MV-4-11 (cell line): ENCODE measurements at regions not wholly inside any gene's neighbourhood (a gene's known extent, or its start where the extent isn't known, plus 50 kb on each side); places are given as distances from the start of the nearest gene placed in this dataset.

Source experiments
- DNase-seq: peaks from one replicate; lab custom pipeline; 2025; lab: John Stamatoyannopoulos, UW

- no peak for DNase-seq
Observed at GRCh38 chr2:71777946-71778345, 324.6 kb downstream of the DYSF start.

DNA sequence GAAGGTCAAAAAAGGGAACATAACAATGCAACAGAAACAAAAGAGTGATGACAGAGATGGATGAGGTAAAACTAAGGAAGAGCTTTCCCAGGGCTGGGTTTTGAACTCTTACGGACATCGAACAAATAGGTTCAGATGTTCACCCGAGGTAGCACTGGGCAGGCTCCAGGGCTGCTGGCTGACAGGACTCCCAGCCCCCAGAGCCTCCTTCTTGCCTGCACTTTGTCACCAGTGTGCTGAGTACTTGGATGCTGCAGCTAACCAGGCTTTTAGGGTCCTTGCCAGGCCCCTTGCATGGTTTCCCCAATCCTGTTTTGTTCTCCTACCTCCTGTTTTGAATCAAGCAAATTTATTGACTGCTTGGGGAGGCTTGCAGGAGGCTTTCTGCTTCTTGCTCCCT is 322.9 kb downstream of the DYSF start:
- no peak for DNase-seq

DNA sequence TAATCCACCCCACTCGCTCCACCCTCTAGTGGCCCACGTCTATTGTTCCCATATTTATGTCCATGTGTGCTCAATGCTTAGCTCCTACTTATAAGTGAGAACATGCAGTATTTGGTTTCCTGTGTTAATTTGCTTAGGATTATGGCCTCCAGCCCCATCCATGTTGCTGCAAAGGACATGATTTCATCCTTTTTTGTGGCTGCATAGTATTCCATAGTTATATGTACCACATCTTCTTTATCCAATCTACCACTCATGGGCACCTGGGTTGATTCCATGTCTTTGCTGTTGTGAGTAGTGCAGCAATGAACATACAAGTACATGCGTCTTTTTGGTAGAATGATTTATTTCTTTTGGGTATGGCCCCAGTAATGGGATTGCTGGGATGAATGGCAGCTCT is 319.9 kb downstream of the DYSF start:
- DNase-seq, result no peak

DNA sequence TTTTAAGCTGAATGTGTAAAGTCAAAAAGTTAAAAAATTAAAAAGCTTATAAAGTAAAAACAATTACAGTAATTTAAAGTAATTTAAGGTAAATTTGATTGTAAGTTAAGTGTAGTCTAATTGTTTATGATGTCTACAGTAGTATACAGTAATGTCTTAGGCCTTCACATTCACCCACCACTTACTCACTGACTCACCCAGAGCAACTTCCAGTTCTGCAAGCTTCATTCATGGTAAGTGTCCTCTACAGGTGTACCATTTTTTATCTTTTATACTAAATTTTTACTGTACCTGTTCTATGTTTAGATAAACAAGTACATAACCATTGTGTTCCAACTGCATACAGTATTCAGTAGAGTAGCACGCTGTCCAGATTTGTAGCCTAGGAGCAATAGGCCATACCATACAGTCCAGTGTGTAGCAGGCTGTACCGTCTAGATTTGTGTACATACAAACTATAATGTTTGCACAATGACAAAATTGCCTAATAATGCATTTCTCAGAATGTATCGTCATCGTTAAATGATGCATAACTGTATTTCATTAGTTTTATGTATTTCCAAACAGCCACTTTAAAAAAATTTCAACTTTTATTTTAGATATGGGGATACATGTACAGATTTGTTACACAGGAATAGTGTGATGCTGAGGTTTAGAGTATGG is 319.3 kb downstream of the DYSF start:
- no peak for DNase-seq

DNA sequence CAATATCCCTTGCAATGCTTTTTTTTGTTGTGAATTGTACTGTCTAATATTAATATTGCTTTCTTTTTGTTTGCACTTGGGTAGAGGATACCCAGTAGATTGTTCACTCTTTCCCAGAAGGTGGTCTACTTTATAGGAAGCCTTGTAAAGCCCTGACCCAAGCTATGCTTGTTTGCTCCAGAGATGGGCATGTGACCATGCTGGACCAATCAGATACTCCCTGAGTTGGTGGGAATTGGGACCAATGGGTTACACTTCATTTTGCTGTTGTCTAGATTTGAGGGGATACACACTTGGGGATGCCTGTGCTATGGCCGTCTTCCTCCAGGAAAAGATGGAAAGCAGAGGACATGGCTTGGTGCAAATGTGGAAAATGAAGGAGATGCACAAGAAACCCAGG is 314.3 kb downstream of the DYSF start:
- DNase-seq, result no peak

GRCh38 chr2:71759060-71759459 is 305.7 kb downstream of the DYSF start:
- DNase-seq, result no peak

DNA sequence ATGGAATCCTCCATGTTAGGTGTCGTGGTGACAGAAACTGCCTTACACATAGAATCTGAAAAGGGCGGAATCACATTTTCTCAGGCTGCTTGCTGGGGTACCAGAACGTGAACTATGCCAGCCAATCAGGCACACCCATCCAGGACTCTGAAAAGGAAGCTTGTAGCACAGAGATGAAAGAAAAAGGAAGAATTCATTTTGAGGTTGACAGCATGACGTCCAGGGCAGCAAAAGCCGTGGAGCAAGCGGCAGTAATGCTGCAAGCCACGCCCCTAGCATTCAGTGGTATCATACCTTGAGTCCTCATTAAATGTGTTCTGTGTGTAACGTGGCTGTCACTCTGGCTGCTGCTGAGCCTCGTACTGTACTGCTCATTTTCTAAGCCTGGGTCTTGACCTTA is 304.0 kb downstream of the DYSF start:
- no peak for DNase-seq

DNA sequence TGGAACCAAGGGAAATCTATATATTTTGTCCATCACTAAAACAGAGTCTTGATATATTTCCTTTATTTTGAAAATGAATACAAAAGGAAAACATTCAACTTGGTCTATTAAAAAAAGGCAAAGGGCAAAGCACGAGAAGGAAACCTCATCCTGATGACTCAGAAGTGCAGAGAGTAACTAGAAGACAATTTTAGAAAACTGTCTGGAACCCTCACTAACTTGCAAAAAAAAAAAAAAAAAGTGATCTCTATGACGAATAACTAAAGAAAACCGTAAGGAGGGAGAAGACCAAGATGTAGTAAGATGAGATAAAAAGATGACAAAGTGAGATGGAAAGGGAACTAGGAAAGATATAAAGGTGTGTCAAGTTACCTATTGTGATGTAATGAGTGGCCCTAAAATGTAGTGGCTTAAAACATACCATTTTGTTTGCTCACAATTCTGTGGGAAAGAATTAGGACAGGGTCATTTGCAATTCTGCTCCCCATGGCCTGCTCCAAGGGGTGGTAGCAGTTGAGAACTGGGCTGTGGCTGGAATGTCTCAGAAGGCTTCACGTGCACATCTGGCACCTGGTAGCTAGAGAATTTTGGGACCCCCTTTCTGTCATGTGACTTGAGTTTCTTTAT is 303.0 kb downstream of the DYSF start:
- DNase-seq, result no peak

DNA sequence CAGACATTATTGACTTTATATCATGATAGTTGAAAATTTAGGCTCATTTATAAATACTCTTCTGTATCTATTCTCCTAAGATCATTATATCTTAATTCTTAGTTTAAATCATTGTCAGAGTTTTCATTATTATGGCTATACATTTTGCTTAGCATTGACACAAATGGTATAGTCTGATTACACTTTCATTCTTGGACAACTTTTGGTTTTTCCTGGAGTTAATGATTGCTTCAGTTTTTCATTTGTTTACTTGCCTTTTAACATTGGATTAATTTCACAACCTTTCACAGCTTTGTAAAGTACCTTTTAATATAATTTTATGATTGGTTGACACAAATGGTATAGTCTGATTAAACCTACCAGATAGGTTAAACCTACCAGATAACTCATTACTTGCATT is 298.2 kb downstream of the DYSF start:
- no peak for DNase-seq

DNA sequence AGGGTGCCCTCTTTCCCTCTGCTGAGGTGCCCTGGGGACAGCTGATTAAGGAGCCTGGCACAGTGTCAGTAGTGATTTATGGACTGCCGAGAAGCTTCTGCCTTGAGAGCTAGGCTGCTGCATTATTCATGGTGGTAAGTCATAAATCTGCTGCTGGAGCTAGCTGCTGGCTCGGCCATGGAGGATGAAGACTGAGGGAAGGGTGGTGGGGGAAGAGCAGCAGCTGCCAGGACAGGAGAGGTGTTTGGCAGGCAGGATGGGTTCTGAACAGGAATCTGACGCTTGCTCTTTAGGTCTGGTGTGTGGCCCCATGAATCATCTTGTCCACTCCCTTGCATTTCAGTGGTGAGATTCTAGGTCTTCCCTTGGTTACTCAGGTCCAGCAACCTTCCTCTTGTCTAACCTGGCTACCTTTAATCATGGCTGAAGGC is 296.3 kb downstream of the DYSF start:
- DNase-seq, result no peak

- no peak for DNase-seq
Observed at GRCh38 chr2:71748227-71748626, 294.9 kb downstream of the DYSF start.

DNA sequence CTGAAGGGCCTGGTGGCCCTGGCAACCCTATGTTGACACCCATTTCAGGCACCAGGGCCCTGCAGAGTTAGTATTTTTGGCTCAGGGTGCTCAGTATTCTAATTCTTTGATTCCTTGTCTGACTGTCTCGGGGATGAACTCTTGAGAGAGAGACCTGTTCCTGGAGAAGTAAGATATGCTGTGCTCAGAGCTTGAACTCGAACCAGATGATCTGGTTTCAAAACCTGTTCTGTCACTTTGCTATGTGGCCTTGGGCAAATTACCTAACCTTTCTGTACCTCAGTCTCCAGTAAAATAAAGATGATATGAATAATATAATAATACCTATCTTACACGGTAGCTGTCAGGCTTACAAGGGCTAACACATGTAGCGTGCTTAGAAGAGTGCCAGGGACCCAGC is 294.2 kb downstream of the DYSF start:
- no peak for DNase-seq

- peak; percentile 71 for DNase-seq
Observed at GRCh38 chr2:71746946-71747501, 293.7 kb downstream of the DYSF start.

DNA sequence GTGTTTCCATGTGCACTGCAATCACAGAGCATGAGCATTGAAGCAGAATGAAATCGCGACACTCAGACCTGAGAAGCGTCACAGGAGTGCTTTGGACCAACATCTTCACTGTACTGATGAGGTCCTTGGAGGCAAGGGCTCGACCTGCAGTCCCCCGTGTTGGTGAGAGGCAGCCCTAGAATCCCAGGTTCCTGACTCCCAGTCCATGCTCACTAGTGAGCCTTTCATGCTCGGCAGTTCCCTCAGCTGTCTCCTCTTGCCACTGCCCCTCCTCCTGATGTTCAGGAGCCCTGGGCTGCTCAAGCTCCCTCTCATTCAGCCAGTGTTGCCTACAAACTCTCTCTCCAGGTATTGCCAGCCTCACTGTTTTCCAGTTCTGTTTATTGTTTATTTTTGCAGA is 291.4 kb downstream of the DYSF start:
- DNase-seq, result no peak

DNA sequence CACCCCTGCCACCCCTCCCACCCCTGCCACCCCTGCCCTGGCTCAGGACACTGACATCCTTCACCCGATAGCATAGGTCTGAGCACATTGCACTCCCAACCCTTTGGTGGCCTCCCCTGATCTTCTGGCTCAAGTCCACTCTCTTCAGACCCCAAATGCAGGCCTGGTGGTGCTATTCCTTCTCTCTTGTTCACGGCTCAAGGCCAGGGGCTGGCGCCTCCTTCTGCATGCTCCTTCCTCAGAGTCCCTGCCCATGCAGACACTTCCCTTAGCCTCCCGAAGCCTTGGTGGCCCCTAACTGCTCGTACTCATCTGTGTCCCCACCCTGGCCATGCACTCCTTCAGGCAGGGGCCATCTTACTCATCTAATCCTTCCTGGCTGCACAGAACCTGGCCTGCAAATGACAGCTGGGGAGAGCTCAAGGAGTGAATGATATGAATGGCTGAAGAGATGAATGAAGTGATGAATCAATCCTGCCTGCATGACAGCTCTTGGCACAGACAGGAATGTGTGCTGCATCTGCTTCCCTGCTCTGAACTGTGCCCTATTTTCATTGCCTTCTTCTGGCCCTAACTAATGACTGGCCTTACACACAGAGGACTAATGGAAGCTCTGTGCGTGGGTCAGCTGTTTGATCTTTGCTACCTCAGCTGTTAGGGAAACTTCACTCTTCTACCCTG is 290.8 kb downstream of the DYSF start:
- no peak for DNase-seq

- DNase-seq, result peak; percentile 37
Observed at GRCh38 chr2:71742953-71743601, 289.7 kb downstream of the DYSF start.

GRCh38 chr2:71736986-71737385 is 283.6 kb downstream of the DYSF start:
- no peak for DNase-seq

DNA sequence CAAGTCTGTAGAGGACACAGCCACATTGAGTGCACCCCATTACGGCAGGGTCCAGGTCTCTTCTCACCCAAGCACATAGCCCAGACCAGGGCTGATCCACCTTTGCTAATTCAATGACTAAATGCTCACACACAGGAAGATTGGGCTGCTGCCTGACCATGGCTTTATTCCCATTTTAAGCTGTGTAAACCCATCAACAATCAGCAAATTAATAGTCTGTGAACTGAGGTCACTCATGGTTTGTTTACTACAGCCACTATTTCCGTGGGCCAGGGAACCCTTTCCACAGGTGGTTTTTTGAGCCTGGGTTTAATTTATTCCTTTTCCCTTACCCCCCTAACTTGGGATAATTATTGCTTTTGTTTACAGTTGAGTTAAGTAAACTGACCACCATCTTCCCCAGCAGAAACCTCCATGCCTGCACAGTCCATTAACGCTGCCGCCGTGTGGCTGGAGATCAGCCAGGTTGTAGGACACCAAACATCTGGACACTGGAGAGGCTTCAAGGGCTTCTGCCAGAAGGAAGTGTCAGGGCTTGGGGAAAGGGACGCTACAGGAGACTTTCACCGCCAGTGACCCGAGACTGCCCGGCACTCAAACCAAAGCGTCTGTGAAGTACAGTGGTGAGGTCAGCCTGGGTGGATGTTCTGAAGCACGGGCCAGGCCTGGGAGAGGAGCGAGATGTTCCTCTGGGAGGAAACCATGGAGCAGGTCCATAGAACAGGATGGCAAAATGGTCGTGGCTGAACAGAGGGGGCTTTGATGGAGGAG is 282.9 kb downstream of the DYSF start:
- no peak for DNase-seq
